ENCODE measurements at regions not wholly inside any gene's neighbourhood (a gene's known extent, or its start where the extent isn't known, plus 50 kb on each side); places are given as distances from the start of the nearest gene placed in this dataset.

GRCh38 chr14:42172304-42172703, 565.6 kb downstream of the LRFN5 start:
- no peaks in the 10 kb centered on the region for H3K4me1 Mint-ChIP-seq
- intact Hi-C loops (cut with micrococcal nuclease), result no loop called here
- ChIA-PET POLR2A (no interaction called here), CTCF (no interaction called here)
- no peak for DNase-seq
- no peak for ATAC-seq (ENCODE audit: low read depth)
- no peak overlapping the region for H3K27ac Mint-ChIP-seq
- peaks cover 5% of the 10 kb centered on the region for H3K9me3 Mint-ChIP-seq
- no peaks in the 10 kb centered on the region for H3K36me3 Mint-ChIP-seq (ENCODE audit: low read depth)
- H3K4me3 Mint-ChIP-seq, result no peak overlapping the region
- H3K27me3 Mint-ChIP-seq, result no peaks in the 10 kb centered on the region
- TF ChIP-seq CTCF (IDR thresholded peaks at IDR 0.05), result no peak

- no peaks in the 10 kb centered on the region for H3K27me3 Mint-ChIP-seq
These were observed 556.5 kb downstream of the LRFN5 start for GRCh38 chr14:42163136-42163535.

GRCh38 chr14:42159138-42159537, 552.5 kb downstream of the LRFN5 start:
- CTCF ChIA-PET, result no interaction called here
- Mint-ChIP-seq H3K4me3 (no peak overlapping the region), H3K27ac (no peak overlapping the region), H3K27me3 (no peaks in the 10 kb centered on the region), H3K9me3 (no peaks in the 10 kb centered on the region), H3K36me3 (ENCODE audit: low read depth) (no peaks in the 10 kb centered on the region), H3K4me1 (no peaks in the 10 kb centered on the region)
- intact Hi-C loops (cut with micrococcal nuclease), result no loop called here
- POLR2A ChIA-PET, result no interaction called here
- no peak for TF ChIP-seq CTCF (IDR thresholded peaks at IDR 0.05)
- no peak for DNase-seq
- ATAC-seq (ENCODE audit: low read depth), result no peak

More at GRCh38 chr14:42163136-42163535, 556.5 kb downstream of the LRFN5 start:
- H3K9me3 Mint-ChIP-seq, result peaks cover 8% of the 10 kb centered on the region
- no peaks in the 10 kb centered on the region for H3K4me1 Mint-ChIP-seq
- no peaks in the 10 kb centered on the region for H3K36me3 Mint-ChIP-seq (ENCODE audit: low read depth)
- CTCF ChIA-PET, result no interaction called here
- TF ChIP-seq CTCF (IDR thresholded peaks at IDR 0.05), result no peak
- no peak overlapping the region for H3K27ac Mint-ChIP-seq
- ATAC-seq (ENCODE audit: low read depth) (no peak), DNase-seq (no peak)
- POLR2A ChIA-PET, result no interaction called here
- no peak overlapping the region for H3K4me3 Mint-ChIP-seq
- intact Hi-C loops (cut with micrococcal nuclease), result no loop called here

GRCh38 chr14:42149609-42150261, 543.1 kb downstream of the LRFN5 start:
- intact Hi-C loops (cut with micrococcal nuclease), result no loop called here
- CTCF ChIA-PET, result no interaction called here
- no peaks in the 10 kb centered on the region for H3K4me1 Mint-ChIP-seq
- H3K4me3 Mint-ChIP-seq, result no peak overlapping the region
- H3K27me3 Mint-ChIP-seq, result no peaks in the 10 kb centered on the region
- no peak for TF ChIP-seq CTCF (IDR thresholded peaks at IDR 0.05)
- POLR2A ChIA-PET, result no interaction called here
- ATAC-seq (ENCODE audit: low read depth) (no peak), DNase-seq (no peak)
- peaks cover 4% of the 10 kb centered on the region for H3K9me3 Mint-ChIP-seq
- no peaks in the 10 kb centered on the region for H3K36me3 Mint-ChIP-seq (ENCODE audit: low read depth)
- no peak overlapping the region for H3K27ac Mint-ChIP-seq

- CTCF ChIA-PET, result no interaction called here
- no peaks in the 10 kb centered on the region for H3K36me3 Mint-ChIP-seq (ENCODE audit: low read depth)
- POLR2A ChIA-PET, result no interaction called here
- DNase-seq, result no peak
- H3K27ac Mint-ChIP-seq, result no peak overlapping the region
- H3K4me3 Mint-ChIP-seq, result no peak overlapping the region
- peaks cover 5% of the 10 kb centered on the region for H3K9me3 Mint-ChIP-seq
- H3K27me3 Mint-ChIP-seq, result no peaks in the 10 kb centered on the region
- ATAC-seq (ENCODE audit: low read depth), result no peak
- H3K4me1 Mint-ChIP-seq, result no peaks in the 10 kb centered on the region
- TF ChIP-seq CTCF (IDR thresholded peaks at IDR 0.05), result no peak
- intact Hi-C loops (cut with micrococcal nuclease), result no loop called here
These were observed 539.1 kb downstream of the LRFN5 start for GRCh38 chr14:42145766-42146165.
